H1 (cell line): ENCODE measurements at regions not wholly inside any gene's neighbourhood (a gene's known extent, or its start where the extent isn't known, plus 50 kb on each side); places are given as distances from the start of the nearest gene placed in this dataset.
"Not testable (repeated sequence)": the region's sequence is repeated elsewhere in the genome, so short reads cannot be mapped to it uniquely, and the experiment has no call there.

Experiments used
- CTCF ChIA-PET: fragments of 300-600 bp; sonication (Branson Sonifier 250); formaldehyde crosslinking; loops from one replicate; lab custom pipeline; 2021; ENCODE audit not compliant: partially characterized antibody; lab: Charles Lee
- POLR2A ChIA-PET: fragments of 300-600 bp; sonication (Branson Sonifier 250); formaldehyde crosslinking; loops from one replicate; lab custom pipeline; 2021; ENCODE audit warnings: inconsistent platforms; ENCODE audit not compliant: partially characterized antibody; lab: Charles Lee
- DNase-seq, 2 experiments: peaks; one replicate each; pipeline versions ENCODE4 v3.0.0 to v3.0.0-alpha.2; 2010 to 2022; ENCODE audit warnings: low spot score in 2 of 2, low read depth in 1 of 2, mixed read lengths in 1 of 2
- FAIRE-seq: peaks from 2 replicates; lab custom pipeline; 2011; peaks lifted over from hg19 to GRCh38; lab: Jason Lieb, UNC
- H2AFZ ChIP-seq: 2 replicates; pipeline ENCODE4 v1.8.1; 2012; ENCODE audit warnings: low read length, inconsistent platforms
- H2AK5ac ChIP-seq: 2 replicates; pipeline ENCODE4 v1.6.1; 2013; ENCODE audit warnings: low read depth, low read length
- H2BK120ac ChIP-seq: replicated peaks from 2 replicates; pipeline ENCODE3; 2013; ENCODE audit warnings: low read depth, low read length, inconsistent platforms
- H2BK12ac ChIP-seq: 2 replicates; pipeline ENCODE4 v1.6.1; 2013; ENCODE audit warnings: low read depth, low read length
- H2BK15ac ChIP-seq: 2 replicates; pipeline ENCODE4 v1.6.1; 2013; ENCODE audit warnings: low read length
- H2BK20ac ChIP-seq: 2 replicates; pipeline ENCODE4 v1.6.1; 2013; ENCODE audit warnings: low read length
- H2BK5ac ChIP-seq: 2 replicates; pipeline ENCODE4 v1.6.1; 2013; ENCODE audit warnings: low read depth, low read length
- H3K14ac ChIP-seq: 2 replicates; pipeline ENCODE4 v1.6.1; 2013; ENCODE audit warnings: inconsistent platforms; ENCODE audit not compliant: insufficient read length
- H3K18ac ChIP-seq: 2 replicates; pipeline ENCODE4 v1.6.1; 2013; ENCODE audit warnings: low read length; ENCODE audit errors: extremely low read depth
- H3K23ac ChIP-seq: 2 replicates; pipeline ENCODE4 v1.6.1; 2013; ENCODE audit warnings: inconsistent platforms; ENCODE audit not compliant: insufficient read length
- H3K23me2 ChIP-seq: 2 replicates; pipeline ENCODE4 v1.6.1; 2013; ENCODE audit warnings: low read depth, low read length
- H3K27ac ChIP-seq: 2 replicates; pipeline ENCODE4 v1.6.1; 2011; ENCODE audit warnings: low read depth, low read length, inconsistent platforms
- H3K27me3 ChIP-seq, 4 experiments: replicated peaks in 1 of 4; 1 replicate in 1 of 4; 2 replicates in 3 of 4; pipeline versions ENCODE4 v1.6.1 to v1.8.1; 2011 to 2013; ENCODE audit warnings: low read length in 3 of 4, mild to moderate bottlenecking in 3 of 4, inconsistent platforms in 2 of 4, mixed read lengths in 2 of 4, moderate library complexity in 1 of 4; ENCODE audit not compliant: control insufficient read depth in 3 of 4, insufficient read depth in 3 of 4; ENCODE audit errors: extremely low read depth in 1 of 4
- H3K36me3 ChIP-seq, 4 experiments: 2 replicates each; pipeline versions ENCODE4 v1.6.1 to v1.8.1; 2011 to 2013; ENCODE audit warnings: mild to moderate bottlenecking in 4 of 4, low read length in 3 of 4, moderate library complexity in 2 of 4, control low read depth in 1 of 4, inconsistent platforms in 1 of 4; ENCODE audit not compliant: insufficient read depth in 4 of 4, control insufficient read depth in 2 of 4
- H3K4ac ChIP-seq: replicated peaks from 2 replicates; pipeline ENCODE3; 2013; ENCODE audit warnings: low read length, low read depth, mixed read lengths, inconsistent platforms; ENCODE audit not compliant: insufficient read length
- H3K4me1 ChIP-seq, 4 experiments: replicated peaks in 1 of 4; 1 replicate in 1 of 4; 2 replicates in 3 of 4; pipeline versions ENCODE4 v1.6.1 to v1.8.1; 2011 to 2013; ENCODE audit warnings: low read length in 3 of 4, inconsistent platforms in 2 of 4, mixed read lengths in 1 of 4; ENCODE audit not compliant: insufficient read depth in 4 of 4, control insufficient read depth in 3 of 4
- H3K4me2 ChIP-seq, 2 experiments: 2 replicates each; pipeline versions ENCODE4 v1.6.1 to v1.8.1; 2011 to 2013; ENCODE audit warnings: low read depth in 2 of 2, low read length in 2 of 2, control low read depth in 1 of 2, inconsistent platforms in 1 of 2, mild to moderate bottlenecking in 1 of 2; ENCODE audit not compliant: insufficient read depth in 1 of 2
- H3K4me3 ChIP-seq, 4 experiments: fragments of 200-600, 300-600 bp in 1 of 4; sonication (generic), shearing (Covaris generic), sonication (Bioruptor Twin) in 1 of 4; 2 replicates each; pipeline versions ENCODE4 v1.5.1 to v1.8.1; 2011 to 2016; ENCODE audit warnings: low read length in 4 of 4, low read depth in 3 of 4, control low read depth in 2 of 4, inconsistent platforms in 2 of 4, mild to moderate bottlenecking in 2 of 4, mixed read lengths in 1 of 4, moderate library complexity in 1 of 4; ENCODE audit not compliant: insufficient read depth in 2 of 4; ENCODE audit errors: extremely low read depth in 1 of 4
- H3K56ac ChIP-seq: replicated peaks from 2 replicates; pipeline ENCODE3; 2013; ENCODE audit warnings: low read depth, mild to moderate bottlenecking, mixed read lengths, low read length, inconsistent platforms; ENCODE audit not compliant: insufficient read length
- H3K79me1 ChIP-seq: 2 replicates; pipeline ENCODE4 v1.6.1; 2013; ENCODE audit warnings: low read depth, low read length, control low read depth
- H3K79me2 ChIP-seq, 2 experiments: 2 replicates each; pipeline versions ENCODE4 v1.6.1 to v1.8.1; 2012 to 2013; ENCODE audit warnings: low read length in 2 of 2, mild to moderate bottlenecking in 2 of 2, inconsistent platforms in 1 of 2; ENCODE audit not compliant: insufficient read depth in 2 of 2, control insufficient read depth in 1 of 2
- H3K9ac ChIP-seq, 4 experiments: replicated peaks in 1 of 4; 1 replicate in 1 of 4; 2 replicates in 3 of 4; pipeline versions ENCODE4 v1.6.1 to v1.8.1; 2011 to 2013; ENCODE audit warnings: low read depth in 3 of 4, low read length in 3 of 4, control low read depth in 2 of 4, mild to moderate bottlenecking in 2 of 4, moderate library complexity in 2 of 4, inconsistent platforms in 1 of 4; ENCODE audit errors: extremely low read depth in 1 of 4
- H3K9me3 ChIP-seq, 2 experiments: 2 replicates each; pipeline versions ENCODE4 v1.6.1 to v1.8.1; 2012 to 2013; ENCODE audit warnings: mild to moderate bottlenecking in 2 of 2, moderate library complexity in 2 of 2, control low read depth in 1 of 2, inconsistent platforms in 1 of 2, low read depth in 1 of 2, low read length in 1 of 2, mixed read lengths in 1 of 2; ENCODE audit not compliant: insufficient read depth in 2 of 2
- H4K20me1 ChIP-seq, 2 experiments: replicated peaks in 1 of 2; 2 replicates each; pipeline versions ENCODE3 to v1.8.1; 2011 to 2013; ENCODE audit warnings: inconsistent platforms in 2 of 2, low read length in 2 of 2, mild to moderate bottlenecking in 1 of 2; ENCODE audit not compliant: insufficient read depth in 2 of 2, control insufficient read depth in 1 of 2
- H4K5ac ChIP-seq: 2 replicates; pipeline ENCODE4 v1.6.1; 2013; ENCODE audit warnings: low read length, low read depth, mixed read lengths, inconsistent platforms; ENCODE audit not compliant: insufficient read length
- H4K8ac ChIP-seq: 2 replicates; pipeline ENCODE4 v1.8.0; 2013; ENCODE audit warnings: mild to moderate bottlenecking, moderate library complexity, low read length, inconsistent platforms; ENCODE audit not compliant: insufficient read depth; ENCODE audit errors: extremely low read depth
- H4K91ac ChIP-seq: replicated peaks from 2 replicates; pipeline ENCODE3; 2013; ENCODE audit warnings: low read length, mixed read lengths, inconsistent platforms; ENCODE audit not compliant: insufficient read length
- BRCA1 ChIP-seq: IDR thresholded peaks from 2 replicates; pipeline ENCODE4 v1.6.1; 2012; ENCODE audit warnings: low read depth, low read length, improper control_type of control experiment
- POU5F1 ChIP-seq: IDR thresholded peaks from 2 replicates; pipeline ENCODE4 v1.6.1; 2011; ENCODE audit warnings: low read depth, mild to moderate bottlenecking, low read length, moderate library complexity
- SP4 ChIP-seq: IDR thresholded peaks from 2 replicates; pipeline ENCODE4 v1.6.1; 2012; ENCODE audit warnings: low read length, inconsistent platforms
- TAF7 ChIP-seq: optimal IDR thresholded peaks from 2 replicates; pipeline ENCODE3; 2011; ENCODE audit warnings: low read depth, mild to moderate bottlenecking, inconsistent platforms, low read length, moderate library complexity, borderline replicate concordance
- USF2 ChIP-seq: IDR thresholded peaks from 2 replicates; pipeline ENCODE4 v1.6.1; 2011; ENCODE audit warnings: low read length, improper control_type of control experiment
- WGBS, 2 experiments: shearing (Covaris generic) in 1 of 2; methylation state at CpG; one replicate each; pipeline versions ENCODE4 v1.1.6 to v1.1.7; 2013 to 2015; ENCODE audit warnings: low lambda C conversion rate in 2 of 2, mixed read lengths in 2 of 2, inconsistent platforms in 1 of 2, low coverage in 1 of 2, missing lambda C conversion rate in 1 of 2; ENCODE audit not compliant: insufficient replicate concordance in 2 of 2, insufficient coverage in 1 of 2, insufficient read length in 1 of 2; ENCODE audit errors: extremely low coverage in 1 of 2, missing lambda C conversion rate in 1 of 2; 5-methylcytosine and 5-hydroxymethylcytosine counted together

- TF ChIP-seq BRCA1 (no peak), TAF7 (no peak), SP4 (no peak), USF2 (no peak), POU5F1 (no peak)
Observed at GRCh38 chr12:91454179-91454578, 271.6 kb upstream of the DCN start (continued).

- POLR2A ChIA-PET: not testable (repeated sequence)
Observed at GRCh38 chr12:91452464-91452863, 269.8 kb upstream of the DCN start.

More at GRCh38 chr12:91452464-91452863, 269.8 kb upstream of the DCN start:
- H3K4me1 ChIP-seq, H3K36me3 ChIP-seq, H2BK12ac ChIP-seq, H3K9me3 ChIP-seq, H3K18ac ChIP-seq, H2BK5ac ChIP-seq, H2AFZ ChIP-seq, H2BK15ac ChIP-seq, H2BK20ac ChIP-seq, H2AK5ac ChIP-seq, H4K20me1 ChIP-seq, H3K14ac ChIP-seq, FAIRE-seq, H4K91ac ChIP-seq, H3K23ac ChIP-seq, H3K4me3 ChIP-seq, H3K79me1 ChIP-seq, H3K4ac ChIP-seq, CTCF ChIA-PET, DNase-seq, H3K56ac ChIP-seq, H3K4me2 ChIP-seq, H4K8ac ChIP-seq, H3K23me2 ChIP-seq, H4K5ac ChIP-seq, H3K79me2 ChIP-seq, H3K27me3 ChIP-seq, H3K9ac ChIP-seq, H3K27ac ChIP-seq, H2BK120ac ChIP-seq: not testable (repeated sequence)
- WGBS, 2 experiments: no CpG with 5 or more reads among the region's 2 CpGs
